ENCODE measurements at regions not wholly inside any gene's neighbourhood (a gene's known extent, or its start where the extent isn't known, plus 50 kb on each side); places are given as distances from the start of the nearest gene placed in this dataset.
A peak's percentile ranks its signal among the peaks of the same experiment; 100 is the strongest.

- TF ChIP-seq, protein P1, sequence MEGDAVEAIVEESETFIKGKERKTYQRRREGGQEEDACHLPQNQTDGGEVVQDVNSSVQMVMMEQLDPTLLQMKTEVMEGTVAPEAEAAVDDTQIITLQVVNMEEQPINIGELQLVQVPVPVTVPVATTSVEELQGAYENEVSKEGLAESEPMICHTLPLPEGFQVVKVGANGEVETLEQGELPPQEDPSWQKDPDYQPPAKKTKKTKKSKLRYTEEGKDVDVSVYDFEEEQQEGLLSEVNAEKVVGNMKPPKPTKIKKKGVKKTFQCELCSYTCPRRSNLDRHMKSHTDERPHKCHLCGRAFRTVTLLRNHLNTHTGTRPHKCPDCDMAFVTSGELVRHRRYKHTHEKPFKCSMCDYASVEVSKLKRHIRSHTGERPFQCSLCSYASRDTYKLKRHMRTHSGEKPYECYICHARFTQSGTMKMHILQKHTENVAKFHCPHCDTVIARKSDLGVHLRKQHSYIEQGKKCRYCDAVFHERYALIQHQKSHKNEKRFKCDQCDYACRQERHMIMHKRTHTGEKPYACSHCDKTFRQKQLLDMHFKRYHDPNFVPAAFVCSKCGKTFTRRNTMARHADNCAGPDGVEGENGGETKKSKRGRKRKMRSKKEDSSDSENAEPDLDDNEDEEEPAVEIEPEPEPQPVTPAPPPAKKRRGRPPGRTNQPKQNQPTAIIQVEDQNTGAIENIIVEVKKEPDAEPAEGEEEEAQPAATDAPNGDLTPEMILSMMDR (conservative IDR thresholded peaks at IDR 0.05 in 1 of 2, IDR thresholded peaks at IDR 0.05 in 1 of 2; ENCODE audit: low read depth in 1 of 2, low read length in 2 of 2) = peak; percentile 93 to 94
- TF ChIP-seq EZH2 (IDR thresholded peaks at IDR 0.05; ENCODE audit: low read length, missing control alignments) = no peak
Measured at GRCh38 chr3:75192146-75192616, 471.9 kb upstream of the FRG2C start.

Data from fibroblast of lung (primary cell).